ENCODE measurements at regions not wholly inside any gene's neighbourhood (a gene's known extent, or its start where the extent isn't known, plus 50 kb on each side); places are given as distances from the start of the nearest gene placed in this dataset.

DNA sequence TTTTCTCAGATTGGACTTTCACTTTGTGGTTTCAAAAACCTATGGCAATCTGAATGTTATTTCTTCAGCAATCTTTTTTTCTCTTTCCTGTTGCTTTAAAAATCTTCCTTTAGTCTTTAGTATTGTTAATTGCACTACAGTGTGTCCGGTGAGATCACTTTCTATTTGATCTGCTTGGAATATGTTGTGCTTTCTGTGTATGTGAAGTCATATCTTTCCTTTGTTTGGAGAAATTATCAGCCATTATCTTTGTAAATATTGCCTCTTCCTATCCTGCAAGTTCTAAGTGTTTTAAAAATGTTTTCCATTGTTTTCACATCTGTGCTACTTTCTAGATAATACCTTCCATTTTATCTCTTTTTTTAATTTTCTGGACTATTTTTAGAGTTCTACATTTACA, 171.4 kb upstream of the PRSS16 start:
- Mint-ChIP-seq H3K4me3 (no peak overlapping the region), H3K4me1 (no peaks in the 10 kb centered on the region), H3K36me3 (ENCODE audit: low read depth) (no peaks in the 10 kb centered on the region), H3K9me3 (no peaks in the 10 kb centered on the region), H3K27ac (no peak overlapping the region), H3K27me3 (peaks cover 13% of the 10 kb centered on the region)
- DNase-seq (no peak), ATAC-seq (no peak)

DNA sequence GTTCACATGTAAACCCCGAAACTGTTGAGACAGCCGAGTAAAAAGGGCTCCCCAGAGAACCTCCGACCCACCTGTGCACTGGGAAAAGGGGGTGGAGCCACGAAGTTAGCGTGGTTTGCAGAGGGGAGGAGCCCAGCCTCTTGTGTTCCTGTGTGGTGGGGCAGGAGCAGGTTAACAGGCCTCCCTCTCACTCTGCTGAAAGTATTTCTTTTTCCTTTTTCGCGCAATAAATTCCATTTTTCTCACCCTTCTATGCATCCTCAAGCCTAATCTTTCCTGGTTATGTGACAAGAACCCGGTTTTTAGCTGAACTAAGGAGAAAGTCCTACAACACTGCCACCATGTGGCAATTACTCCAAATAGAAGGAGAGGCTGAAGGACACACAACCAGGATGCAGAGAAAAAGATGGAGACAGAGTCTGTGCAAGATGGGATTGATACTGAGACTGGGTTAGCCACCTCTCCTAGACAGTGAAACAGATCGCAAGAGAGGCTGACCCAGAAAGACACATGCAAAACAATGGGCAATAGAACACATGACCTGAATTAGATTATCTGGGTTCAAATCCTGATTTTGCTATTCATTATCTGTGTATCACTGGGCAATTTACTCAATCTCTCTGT, 168.7 kb upstream of the PRSS16 start:
- DNase-seq = peak; percentile 47

DNA sequence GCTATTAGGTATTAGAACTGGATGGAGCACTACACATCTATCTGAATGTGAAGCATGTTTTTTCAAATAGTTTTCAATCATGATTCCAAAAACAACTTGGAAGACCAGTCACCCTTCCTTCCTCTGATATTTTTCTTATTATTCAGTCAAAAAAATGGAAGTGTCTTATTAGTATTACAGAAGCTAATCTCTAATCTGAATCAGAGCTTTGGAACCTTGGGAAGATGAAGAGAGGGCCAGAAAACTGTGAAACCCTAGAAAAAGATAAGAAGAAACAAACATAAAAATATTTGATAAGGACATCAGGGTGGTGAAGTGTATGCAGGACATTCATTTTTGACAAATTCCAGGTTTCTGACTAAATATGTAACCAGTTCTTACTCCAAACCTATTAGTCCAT, 166.3 kb upstream of the PRSS16 start:
- Mint-ChIP-seq H3K27ac (no peak overlapping the region), H3K4me1 (no peaks in the 10 kb centered on the region), H3K9me3 (no peaks in the 10 kb centered on the region), H3K27me3 (peaks cover 37% of the 10 kb centered on the region), H3K36me3 (ENCODE audit: low read depth) (no peaks in the 10 kb centered on the region), H3K4me3 (no peak overlapping the region)
- ATAC-seq (no peak), DNase-seq (no peak)

More for the DNA sequence above, 168.7 kb upstream of the PRSS16 start:
- H3K27ac Mint-ChIP-seq = no peak overlapping the region
- ATAC-seq = peak; percentile 96
- H3K9me3 Mint-ChIP-seq = no peaks in the 10 kb centered on the region
- H3K27me3 Mint-ChIP-seq = peaks cover 28% of the 10 kb centered on the region
- no peaks in the 10 kb centered on the region for H3K4me1 Mint-ChIP-seq
- H3K36me3 Mint-ChIP-seq (ENCODE audit: low read depth) = no peaks in the 10 kb centered on the region
- peak overlapping the region; percentile 73 for H3K4me3 Mint-ChIP-seq

DNA sequence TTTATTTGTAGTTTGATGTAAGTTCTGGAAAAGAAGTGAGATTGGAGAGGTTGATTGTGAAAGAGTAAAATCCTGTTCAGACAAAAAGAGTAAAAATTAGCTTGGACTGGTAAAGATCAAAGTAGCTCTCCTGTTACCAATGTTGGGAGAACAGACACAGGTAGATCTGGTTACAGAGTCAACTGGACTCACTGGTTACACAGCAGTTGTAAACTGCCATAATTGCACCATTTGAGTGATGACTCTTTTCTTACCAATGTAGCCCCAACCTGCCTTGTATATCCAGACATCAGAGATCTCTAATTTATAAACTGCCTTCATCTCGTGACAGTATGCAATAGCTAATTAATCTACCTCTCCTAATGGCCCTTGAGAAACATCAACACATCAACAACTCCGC, 165.6 kb upstream of the PRSS16 start:
- Mint-ChIP-seq H3K27me3 (peaks cover 34% of the 10 kb centered on the region), H3K36me3 (ENCODE audit: low read depth) (no peaks in the 10 kb centered on the region), H3K27ac (no peak overlapping the region), H3K4me1 (no peaks in the 10 kb centered on the region), H3K4me3 (no peak overlapping the region), H3K9me3 (no peaks in the 10 kb centered on the region)
- no peak for ATAC-seq
- no peak for DNase-seq

DNA sequence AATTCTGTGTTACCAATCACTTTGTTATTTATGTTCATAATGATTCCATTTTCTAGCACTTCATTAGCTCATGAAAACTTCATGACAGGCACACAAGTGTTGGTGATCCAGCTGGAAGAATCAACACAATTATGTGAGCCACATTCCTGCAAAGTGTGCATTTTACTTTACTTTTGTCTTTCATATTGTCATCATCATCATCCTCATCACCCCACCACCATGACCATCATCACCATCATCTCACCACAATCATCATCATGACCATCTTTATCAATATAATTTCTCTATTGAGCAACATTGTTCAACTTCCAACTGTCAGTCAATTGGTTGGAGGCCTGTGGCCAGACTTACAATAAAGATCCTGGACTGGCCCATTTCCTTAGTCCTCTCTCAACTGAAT, 159.4 kb upstream of the PRSS16 start:
- no peaks in the 10 kb centered on the region for H3K9me3 Mint-ChIP-seq
- ATAC-seq (no peak), DNase-seq (no peak)
- H3K4me1 Mint-ChIP-seq = peaks cover 12% of the 10 kb centered on the region
- peaks cover 62% of the 10 kb centered on the region for H3K27me3 Mint-ChIP-seq
- H3K4me3 Mint-ChIP-seq = no peak overlapping the region
- H3K27ac Mint-ChIP-seq = no peak overlapping the region
- no peaks in the 10 kb centered on the region for H3K36me3 Mint-ChIP-seq (ENCODE audit: low read depth)

DNA sequence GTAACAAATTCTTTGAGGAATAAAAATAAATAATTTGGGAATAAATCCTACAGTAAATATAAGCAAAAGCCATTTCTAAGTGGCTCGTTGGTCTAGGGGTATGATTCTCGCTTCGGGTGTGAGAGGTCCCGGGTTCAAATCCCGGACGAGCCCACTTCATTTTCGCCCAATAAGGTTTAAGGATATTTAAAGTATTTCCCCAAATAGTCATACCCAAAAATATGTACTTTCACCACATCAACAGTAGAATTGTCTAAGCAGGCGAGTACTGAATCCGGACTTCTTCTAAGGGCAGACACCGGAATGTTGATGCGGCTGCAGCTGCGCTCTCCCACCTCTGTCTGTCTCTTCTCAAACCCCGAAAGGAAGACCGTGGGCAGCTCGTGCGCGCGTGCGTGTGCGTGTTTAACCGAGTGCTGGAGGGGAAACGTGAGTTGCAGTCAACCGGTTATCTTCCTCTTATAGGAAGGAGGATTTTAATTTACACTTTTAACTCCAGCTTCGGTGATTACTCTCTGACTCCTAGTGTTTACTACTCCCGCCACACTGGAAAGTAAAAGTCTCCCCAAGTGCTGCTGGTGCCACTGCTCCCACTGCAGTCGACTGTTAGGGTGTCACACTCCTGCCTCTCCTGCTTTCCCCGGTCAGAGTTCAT, 155.7 kb upstream of the PRSS16 start:
- ATAC-seq (peak; percentile 100), DNase-seq (peak; percentile 54)
- Mint-ChIP-seq H3K4me3 (peak overlapping the region; percentile 75), H3K36me3 (ENCODE audit: low read depth) (no peaks in the 10 kb centered on the region), H3K9me3 (peaks cover 8% of the 10 kb centered on the region), H3K27ac (peak overlapping the region; percentile 42), H3K4me1 (peaks cover 15% of the 10 kb centered on the region), H3K27me3 (peaks cover 78% of the 10 kb centered on the region)

DNA sequence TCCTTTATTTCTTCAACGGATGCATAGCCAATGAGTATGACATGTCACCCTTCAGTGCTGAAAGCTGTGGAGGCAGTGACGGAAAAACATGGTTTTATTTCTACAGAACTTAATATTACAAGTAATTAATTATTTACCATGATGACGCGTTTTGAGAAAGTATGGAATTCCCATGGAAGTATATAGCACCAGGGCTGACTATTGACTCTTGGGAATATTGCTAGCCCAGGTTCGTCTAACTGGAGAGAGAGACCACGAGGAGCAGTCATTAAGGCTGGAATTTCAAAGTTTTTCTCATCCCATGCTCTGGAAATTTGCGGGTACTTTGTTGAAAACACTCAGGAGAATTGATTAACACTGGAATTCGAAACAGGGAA, 155.2 kb upstream of the PRSS16 start:
- Mint-ChIP-seq H3K27me3 (peaks cover 81% of the 10 kb centered on the region), H3K27ac (peak overlapping the region; percentile 42), H3K4me1 (peaks cover 19% of the 10 kb centered on the region), H3K36me3 (ENCODE audit: low read depth) (peaks cover 4% of the 10 kb centered on the region), H3K4me3 (peak overlapping the region; percentile 75), H3K9me3 (peaks cover 9% of the 10 kb centered on the region)
- ATAC-seq = no peak
- no peak for DNase-seq

DNA sequence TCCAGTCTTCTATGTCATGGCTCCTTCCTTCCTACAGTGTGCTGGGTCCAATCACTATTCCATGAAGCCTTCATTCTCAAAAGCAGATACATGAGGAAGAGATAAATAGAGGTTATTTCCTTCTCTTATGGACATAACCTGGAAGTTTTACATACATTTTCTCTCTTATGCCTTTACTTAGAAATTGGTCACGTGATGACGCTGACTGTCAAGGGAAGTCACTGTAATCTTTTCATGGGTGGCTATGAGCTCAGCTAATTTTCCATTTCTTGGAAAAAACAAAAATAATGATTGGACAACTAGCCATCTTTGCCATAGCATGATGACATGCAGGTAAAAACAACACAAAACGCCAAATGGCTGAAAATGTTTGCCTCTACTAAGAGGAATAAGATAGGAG, 151.6 kb upstream of the PRSS16 start:
- Mint-ChIP-seq H3K9me3 (peaks cover 14% of the 10 kb centered on the region), H3K27ac (no peak overlapping the region), H3K4me1 (peaks cover 23% of the 10 kb centered on the region), H3K27me3 (peaks cover 72% of the 10 kb centered on the region), H3K4me3 (peak overlapping the region; percentile 84), H3K36me3 (ENCODE audit: low read depth) (peaks cover 6% of the 10 kb centered on the region)
- no peak for ATAC-seq
- no peak for DNase-seq

DNA sequence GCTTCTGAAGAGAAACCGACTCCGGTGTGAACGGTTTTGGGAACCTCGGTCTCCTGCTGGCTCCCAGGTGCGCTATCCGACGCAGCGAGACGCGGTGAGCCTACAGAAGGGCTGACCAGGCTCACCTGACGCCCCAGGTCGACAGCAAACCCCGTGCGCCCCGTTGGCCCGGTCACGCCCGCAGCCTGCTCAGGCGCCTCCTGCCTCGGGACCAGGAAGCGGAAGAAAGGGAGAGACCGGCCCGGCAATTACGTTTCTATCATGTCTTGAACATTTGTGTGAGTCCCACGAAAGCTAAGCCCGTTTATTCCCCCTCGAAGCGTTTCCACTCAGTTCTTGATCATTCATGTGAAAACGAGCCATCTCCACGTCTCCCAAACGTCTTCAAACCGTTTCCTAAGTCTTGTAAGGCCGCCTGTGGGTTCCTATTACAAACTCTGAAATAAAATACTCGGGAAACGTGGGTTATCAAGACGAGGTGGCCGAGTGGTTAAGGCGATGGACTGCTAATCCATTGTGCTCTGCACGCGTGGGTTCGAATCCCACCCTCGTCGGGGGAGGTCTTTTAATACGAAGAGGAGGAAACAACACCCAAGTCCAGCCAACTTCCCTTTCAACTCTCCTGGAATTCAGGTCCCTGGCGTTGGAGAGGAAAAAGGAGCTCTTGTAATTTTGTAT, 150.5 kb upstream of the PRSS16 start:
- Mint-ChIP-seq H3K9me3 (peaks cover 14% of the 10 kb centered on the region), H3K4me3 (peak overlapping the region; percentile 84), H3K27ac (peak overlapping the region; percentile 85), H3K27me3 (peaks cover 62% of the 10 kb centered on the region), H3K36me3 (ENCODE audit: low read depth) (peaks cover 6% of the 10 kb centered on the region), H3K4me1 (peaks cover 18% of the 10 kb centered on the region)
- peak; percentile 88 for ATAC-seq
- DNase-seq = peak; percentile 69

DNA sequence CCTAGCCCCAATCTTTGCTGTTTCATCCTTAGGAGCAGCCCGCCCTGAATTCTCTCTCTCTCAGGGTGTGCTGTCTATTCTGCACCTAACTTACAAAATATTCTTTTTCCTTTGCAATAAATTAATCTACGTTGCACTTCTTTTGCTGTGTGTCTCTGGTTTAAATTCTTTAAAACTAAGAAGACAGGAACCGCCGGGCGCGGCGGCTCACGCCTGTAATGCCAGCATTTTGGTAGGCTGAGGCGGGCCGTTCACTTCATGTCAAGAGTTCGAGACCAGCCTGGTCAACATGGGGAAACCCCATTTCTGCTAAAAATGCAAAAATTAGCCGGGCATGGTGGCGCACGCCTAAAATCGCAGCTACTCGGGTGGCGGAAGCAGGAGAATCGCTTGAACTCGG, 148.5 kb upstream of the PRSS16 start:
- H3K9me3 Mint-ChIP-seq = peaks cover 11% of the 10 kb centered on the region
- peaks cover 47% of the 10 kb centered on the region for H3K27me3 Mint-ChIP-seq
- peaks cover 6% of the 10 kb centered on the region for H3K36me3 Mint-ChIP-seq (ENCODE audit: low read depth)
- H3K27ac Mint-ChIP-seq = no peak overlapping the region
- H3K4me3 Mint-ChIP-seq = no peak overlapping the region
- ATAC-seq = no peak
- peaks cover 11% of the 10 kb centered on the region for H3K4me1 Mint-ChIP-seq
- no peak for DNase-seq

DNA sequence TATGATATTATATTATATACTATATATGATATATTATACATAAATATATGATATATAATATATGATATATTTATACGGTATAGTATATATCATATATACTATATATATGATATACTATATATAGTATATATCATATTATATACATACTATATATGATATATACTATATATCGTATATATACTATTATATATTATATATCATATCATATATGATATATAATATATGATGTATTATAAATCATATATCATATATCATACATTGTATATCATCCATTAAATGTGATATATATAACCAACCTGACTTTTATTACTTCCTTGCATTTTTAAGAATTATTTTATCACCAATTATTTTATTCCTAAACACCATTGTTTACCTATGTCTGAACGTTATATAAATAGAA, 146.6 kb upstream of the PRSS16 start:
- Mint-ChIP-seq H3K27me3 (peaks cover 34% of the 10 kb centered on the region), H3K27ac (no peak overlapping the region), H3K36me3 (ENCODE audit: low read depth) (peaks cover 6% of the 10 kb centered on the region), H3K9me3 (peaks cover 7% of the 10 kb centered on the region), H3K4me3 (no peak overlapping the region), H3K4me1 (peaks cover 11% of the 10 kb centered on the region)
- ATAC-seq = no peak
- DNase-seq = no peak

DNA sequence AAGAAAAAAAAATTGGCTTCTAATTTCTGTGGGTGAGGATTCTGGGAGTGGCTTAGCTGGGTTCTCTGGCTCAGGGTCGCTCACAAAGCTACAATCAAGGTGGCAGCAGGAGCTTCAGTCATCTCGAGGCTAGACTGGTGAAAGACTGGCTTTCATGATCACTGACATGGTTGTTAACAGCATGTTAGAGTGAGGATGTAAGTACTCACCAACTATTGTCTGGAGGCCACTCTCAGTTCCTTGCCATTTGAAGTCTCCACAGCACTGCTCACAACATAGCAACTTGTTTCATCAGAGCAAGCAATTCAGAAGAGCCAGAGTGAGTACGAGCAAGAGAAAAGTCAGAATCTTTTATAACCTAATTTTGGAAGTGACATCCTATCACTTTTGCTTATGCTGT, 145.7 kb upstream of the PRSS16 start:
- peaks cover 8% of the 10 kb centered on the region for H3K4me1 Mint-ChIP-seq
- DNase-seq = no peak
- H3K4me3 Mint-ChIP-seq = no peak overlapping the region
- H3K27me3 Mint-ChIP-seq = peaks cover 29% of the 10 kb centered on the region
- H3K36me3 Mint-ChIP-seq (ENCODE audit: low read depth) = peaks cover 6% of the 10 kb centered on the region
- ATAC-seq = no peak
- H3K9me3 Mint-ChIP-seq = peaks cover 6% of the 10 kb centered on the region
- no peak overlapping the region for H3K27ac Mint-ChIP-seq

DNA sequence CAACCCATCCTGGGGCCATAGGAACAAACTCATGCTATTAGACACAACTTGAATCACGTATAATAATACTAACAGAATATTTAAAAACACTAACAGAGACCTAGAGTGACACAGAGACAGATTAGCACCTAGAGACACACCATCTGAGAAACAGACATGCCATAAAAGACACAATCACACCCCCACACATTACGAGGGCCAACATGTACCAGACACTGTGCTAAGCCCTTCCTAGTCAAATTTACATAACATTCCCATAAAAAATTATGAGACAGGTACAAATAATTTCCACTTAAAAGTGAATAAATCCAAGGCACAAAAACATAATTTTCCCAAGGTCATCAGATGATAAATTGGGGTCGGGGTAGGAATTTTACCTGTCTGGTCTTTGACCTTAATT, 141.1 kb upstream of the PRSS16 start:
- H3K27ac Mint-ChIP-seq = no peak overlapping the region
- ATAC-seq (no peak), DNase-seq (no peak)
- H3K9me3 Mint-ChIP-seq = no peaks in the 10 kb centered on the region
- H3K36me3 Mint-ChIP-seq (ENCODE audit: low read depth) = no peaks in the 10 kb centered on the region
- H3K4me1 Mint-ChIP-seq = no peaks in the 10 kb centered on the region
- no peak overlapping the region for H3K4me3 Mint-ChIP-seq
- H3K27me3 Mint-ChIP-seq = peaks cover 13% of the 10 kb centered on the region

DNA sequence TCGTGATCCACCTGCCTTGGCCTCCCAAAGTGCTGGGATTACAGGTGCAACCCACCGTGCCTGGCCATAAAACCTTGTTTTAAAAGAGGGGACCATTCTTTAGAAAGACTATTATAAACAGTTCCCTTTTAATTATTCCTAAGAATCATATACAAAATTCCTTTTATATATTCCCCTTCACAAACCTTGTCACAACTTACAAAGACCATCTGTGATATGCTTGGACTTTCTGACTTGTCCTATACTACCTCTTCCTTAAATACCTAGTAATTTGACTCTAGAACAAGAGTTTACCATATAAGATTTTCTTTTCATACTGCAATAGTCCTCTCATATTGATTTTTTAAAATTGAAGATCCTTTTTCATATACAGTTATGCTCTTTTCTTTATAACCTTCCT, 135.8 kb upstream of the PRSS16 start:
- Mint-ChIP-seq H3K9me3 (peaks cover 14% of the 10 kb centered on the region), H3K4me3 (no peak overlapping the region), H3K27me3 (peaks cover 24% of the 10 kb centered on the region), H3K27ac (no peak overlapping the region), H3K4me1 (no peaks in the 10 kb centered on the region), H3K36me3 (ENCODE audit: low read depth) (peaks cover 4% of the 10 kb centered on the region)
- no peak for DNase-seq
- no peak for ATAC-seq

DNA sequence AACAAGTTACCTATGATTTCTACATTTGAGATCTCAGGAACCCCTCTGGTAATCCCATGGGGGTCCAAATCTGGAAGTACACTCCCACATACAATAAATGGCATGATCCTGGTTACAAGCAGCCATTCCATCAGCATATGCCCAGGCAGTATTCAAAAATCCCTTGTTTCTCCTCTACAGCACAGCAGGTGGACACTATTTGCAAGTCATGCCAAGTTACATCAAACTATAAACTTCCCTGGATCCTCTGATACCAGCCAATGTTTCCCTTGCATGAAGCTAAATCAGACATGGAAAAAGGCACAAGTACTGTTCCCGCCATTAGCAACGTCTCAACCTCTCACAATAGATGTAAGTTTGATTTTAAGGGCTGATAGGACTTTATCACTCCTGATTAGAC, 134.5 kb upstream of the PRSS16 start:
- peaks cover 14% of the 10 kb centered on the region for H3K9me3 Mint-ChIP-seq
- peaks cover 4% of the 10 kb centered on the region for H3K36me3 Mint-ChIP-seq (ENCODE audit: low read depth)
- H3K4me1 Mint-ChIP-seq = no peaks in the 10 kb centered on the region
- no peak for ATAC-seq
- no peak overlapping the region for H3K27ac Mint-ChIP-seq
- no peak for DNase-seq
- H3K27me3 Mint-ChIP-seq = peaks cover 21% of the 10 kb centered on the region
- H3K4me3 Mint-ChIP-seq = no peak overlapping the region
